H1 (cell line): ENCODE measurements at regions not wholly inside any gene's neighbourhood (a gene's known extent, or its start where the extent isn't known, plus 50 kb on each side); places are given as distances from the start of the nearest gene placed in this dataset.

ENCODE experiments used
- CBX8 ChIP-seq: fragments of 300-800, 300-1000 bp; sonication (generic); IDR thresholded peaks from 2 replicates; pipeline ENCODE4 v1.7.1; 2016; ENCODE audit warnings: low read depth, low read length, borderline replicate concordance
- CEBPB ChIP-seq: IDR thresholded peaks from 2 replicates; pipeline ENCODE4 v1.6.1; 2012; ENCODE audit warnings: low read depth, low read length
- CHD1 ChIP-seq: IDR thresholded peaks from 2 replicates; pipeline ENCODE4 v1.6.1; 2012; ENCODE audit warnings: low read depth, low read length, improper control_type of control experiment
- CTCF ChIP-seq, 3 experiments: IDR thresholded peaks; 1 replicate in 2 of 3; 2 replicates in 1 of 3; pipeline versions ENCODE4 v1.5.1 to v1.6.1; 2011; ENCODE audit warnings: low read length in 3 of 3, mild to moderate bottlenecking in 3 of 3, inconsistent platforms in 2 of 3, low read depth in 1 of 3, moderate library complexity in 1 of 3; ENCODE audit not compliant: insufficient read depth in 1 of 3; ENCODE audit errors: control extremely low read depth in 1 of 3
- EZH2 ChIP-seq: fragments of 200-600 bp; sonication (generic); IDR thresholded peaks from 2 replicates; pipeline ENCODE4 v1.7.1; 2012; ENCODE audit warnings: low read depth, mild to moderate bottlenecking, moderate library complexity, low read length, inconsistent platforms; ENCODE audit not compliant: severe bottlenecking
- GTF2F1 ChIP-seq: IDR thresholded peaks from 2 replicates; pipeline ENCODE4 v1.6.1; 2012; ENCODE audit warnings: low read depth, low read length, improper control_type of control experiment, borderline replicate concordance
- JUN ChIP-seq: IDR thresholded peaks from 2 replicates; pipeline ENCODE4 v1.6.1; 2011; ENCODE audit warnings: low read depth, mild to moderate bottlenecking, improper control_type of control experiment, low read length
- JUND ChIP-seq: IDR thresholded peaks from 2 replicates; pipeline ENCODE4 v1.6.1; 2011; ENCODE audit warnings: mild to moderate bottlenecking, improper control_type of control experiment, low read length
- POLR2A ChIP-seq, 2 experiments: IDR thresholded peaks; 1 replicate in 1 of 2; 2 replicates in 1 of 2; pipeline ENCODE4 v1.6.1; 2011; ENCODE audit warnings: low read depth in 2 of 2, low read length in 2 of 2, mild to moderate bottlenecking in 2 of 2; ENCODE audit errors: control extremely low read depth in 1 of 2
- RNF2 ChIP-seq: fragments of 200-900, 300-1000 bp; sonication (generic); IDR thresholded peaks from 2 replicates; pipeline ENCODE4 v1.7.1; 2016; ENCODE audit warnings: borderline replicate concordance, low read depth, mild to moderate bottlenecking, antibody characterized with exemption, low read length; ENCODE audit not compliant: poor library complexity, severe bottlenecking; ENCODE audit errors: missing control alignments
- TEAD4 ChIP-seq: IDR thresholded peaks from 2 replicates; pipeline ENCODE4 v1.6.1; 2012; ENCODE audit warnings: low read depth, low read length, inconsistent platforms, mixed read lengths
- YY1 ChIP-seq: IDR thresholded peaks from 2 replicates; pipeline ENCODE4 v1.6.1; 2011; ENCODE audit warnings: low read depth, mild to moderate bottlenecking, low read length

GRCh38 chr5:30131-30530, 61.8 kb upstream of the PLEKHG4B start:
- TF ChIP-seq CHD1 = no peak
- no peak for TF ChIP-seq POLR2A (IDR thresholded peaks at IDR 0.05; ENCODE audit: control extremely low read depth in 1 of 2, low read depth in 2 of 2, low read length in 2 of 2)
- no peak for TF ChIP-seq CBX8
- no peak for TF ChIP-seq JUND
- no peak for TF ChIP-seq CTCF (IDR thresholded peaks at IDR 0.05; ENCODE audit: control extremely low read depth in 1 of 3, insufficient read depth in 1 of 3, low read depth in 1 of 3, low read length in 3 of 3)
- TF ChIP-seq EZH2 = no peak
- TF ChIP-seq JUN = no peak
- TF ChIP-seq RNF2 = no peak
- no peak for TF ChIP-seq YY1
- TF ChIP-seq TEAD4 = no peak
- no peak for TF ChIP-seq CEBPB
- no peak for TF ChIP-seq GTF2F1
